ENCODE measurements at regions not wholly inside any gene's neighbourhood (a gene's known extent, or its start where the extent isn't known, plus 50 kb on each side); places are given as distances from the start of the nearest gene placed in this dataset.

GRCh38 chr3:1532935-1533606 is 440.2 kb downstream of the CNTN6 start:
- TF ChIP-seq, protein P1, sequence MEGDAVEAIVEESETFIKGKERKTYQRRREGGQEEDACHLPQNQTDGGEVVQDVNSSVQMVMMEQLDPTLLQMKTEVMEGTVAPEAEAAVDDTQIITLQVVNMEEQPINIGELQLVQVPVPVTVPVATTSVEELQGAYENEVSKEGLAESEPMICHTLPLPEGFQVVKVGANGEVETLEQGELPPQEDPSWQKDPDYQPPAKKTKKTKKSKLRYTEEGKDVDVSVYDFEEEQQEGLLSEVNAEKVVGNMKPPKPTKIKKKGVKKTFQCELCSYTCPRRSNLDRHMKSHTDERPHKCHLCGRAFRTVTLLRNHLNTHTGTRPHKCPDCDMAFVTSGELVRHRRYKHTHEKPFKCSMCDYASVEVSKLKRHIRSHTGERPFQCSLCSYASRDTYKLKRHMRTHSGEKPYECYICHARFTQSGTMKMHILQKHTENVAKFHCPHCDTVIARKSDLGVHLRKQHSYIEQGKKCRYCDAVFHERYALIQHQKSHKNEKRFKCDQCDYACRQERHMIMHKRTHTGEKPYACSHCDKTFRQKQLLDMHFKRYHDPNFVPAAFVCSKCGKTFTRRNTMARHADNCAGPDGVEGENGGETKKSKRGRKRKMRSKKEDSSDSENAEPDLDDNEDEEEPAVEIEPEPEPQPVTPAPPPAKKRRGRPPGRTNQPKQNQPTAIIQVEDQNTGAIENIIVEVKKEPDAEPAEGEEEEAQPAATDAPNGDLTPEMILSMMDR (IDR thresholded peaks at IDR 0.05), result no peak
- TF ChIP-seq POLR2A (IDR thresholded peaks at IDR 0.05), result no peak

Data from lower leg skin (tissue), 3 donors.